Hepatocyte (in vitro differentiated cells): ENCODE measurements at regions not wholly inside any gene's neighbourhood (a gene's known extent, or its start where the extent isn't known, plus 50 kb on each side); places are given as distances from the start of the nearest gene placed in this dataset.

ENCODE experiments used
- CTCF ChIP-seq: fragments of 200-600 bp; sonication (generic); IDR thresholded peaks from 2 replicates; pipeline ENCODE4 v1.5.1; 2016; ENCODE audit warnings: antibody characterized with exemption, mild to moderate bottlenecking; ENCODE audit not compliant: poor library complexity
- EZH2 ChIP-seq: fragments of 200-600 bp; sonication (generic); IDR thresholded peaks from 2 replicates; pipeline ENCODE4 v1.6.1; 2016; ENCODE audit warnings: antibody characterized with exemption, mild to moderate bottlenecking, borderline replicate concordance
- EZH2phosphoT487 ChIP-seq: fragments of 200-600 bp; sonication (generic); IDR thresholded peaks from one replicate; pipeline ENCODE4 v1.6.1; 2018; ENCODE audit warnings: antibody characterized with exemption, mild to moderate bottlenecking, low read depth, moderate library complexity; ENCODE audit not compliant: unreplicated experiment, severe bottlenecking

DNA sequence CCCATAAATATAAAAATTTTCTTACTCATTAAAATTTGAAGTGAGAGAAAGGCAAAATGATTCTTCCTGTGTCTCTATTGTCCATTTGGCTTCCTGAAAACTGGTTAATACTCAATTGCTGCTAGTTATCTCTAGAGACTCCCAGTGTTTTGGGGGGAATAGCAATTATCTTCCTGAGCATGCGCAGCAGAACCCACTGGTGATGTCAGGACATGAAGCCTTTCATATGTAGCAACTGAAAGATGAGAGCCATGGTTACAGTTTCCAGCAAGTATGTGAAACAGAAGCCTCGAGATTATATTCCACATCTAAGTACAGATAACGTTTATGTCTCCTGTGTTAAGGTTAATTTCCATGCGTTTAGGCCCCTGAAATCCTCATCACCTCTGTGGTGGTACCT lies 254.3 kb upstream of the FIGN start:
- TF ChIP-seq EZH2phosphoT487 (no peak), EZH2 (no peak), CTCF (no peak)
